Chondrocyte (in vitro differentiated cells): ENCODE measurements at regions not wholly inside any gene's neighbourhood (a gene's known extent, or its start where the extent isn't known, plus 50 kb on each side); places are given as distances from the start of the nearest gene placed in this dataset.

Source experiments
- DNase-seq: peaks from one replicate; pipeline ENCODE4 v3.0.0; 2021; ENCODE audit warnings: mixed read lengths, low spot score
- H3K27ac Mint-ChIP-seq: one replicate; pipeline ENCODE4 v1.8.0; 2021; ENCODE audit warnings: mild to moderate bottlenecking, moderate library complexity, mixed read lengths; ENCODE audit not compliant: unreplicated experiment
- H3K27me3 Mint-ChIP-seq: 2 replicates; pipeline ENCODE4 v1.8.0; 2021; ENCODE audit warnings: low read depth, mixed read lengths
- H3K36me3 Mint-ChIP-seq: 2 replicates; pipeline ENCODE4 v1.8.0; 2021; ENCODE audit warnings: low read depth, mixed read lengths
- H3K4me1 Mint-ChIP-seq: 2 replicates; pipeline ENCODE4 v1.8.0; 2021; ENCODE audit warnings: low read depth, mild to moderate bottlenecking, mixed read lengths
- H3K4me3 Mint-ChIP-seq: one replicate; pipeline ENCODE4 v1.8.0; 2021; ENCODE audit warnings: mild to moderate bottlenecking, moderate library complexity, mixed read lengths; ENCODE audit not compliant: unreplicated experiment
- H3K9me3 Mint-ChIP-seq: 2 replicates; pipeline ENCODE4 v1.8.0; 2021; ENCODE audit warnings: low read depth, mixed read lengths
- TF ChIP-seq, protein P1 (sequence below): fragments of 200-600 bp; sonication (generic); IDR thresholded peaks from 2 replicates; pipeline ENCODE4 v1.5.0; 2021; ENCODE audit warnings: antibody characterized with exemption, mild to moderate bottlenecking, moderate library complexity

DNA sequence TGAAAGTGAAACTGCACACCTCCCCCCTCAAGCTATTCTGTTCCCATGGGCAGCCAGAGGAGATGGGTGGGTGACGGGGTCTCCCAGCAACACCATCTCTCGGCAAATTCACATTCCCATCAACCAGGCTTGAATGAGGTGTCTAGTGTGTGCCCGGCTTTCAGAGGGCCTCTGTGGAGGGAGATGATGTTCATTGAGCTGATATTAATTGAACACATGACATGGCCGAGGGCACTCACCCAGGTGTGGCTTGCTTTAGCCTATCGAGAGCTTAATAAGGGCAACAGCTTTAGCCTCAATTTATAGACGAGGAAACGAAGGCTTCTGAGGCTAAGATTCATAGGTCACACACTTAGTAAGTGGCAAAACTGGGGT, 288.0 kb downstream of the UACA start:
- TF ChIP-seq, protein P1, sequence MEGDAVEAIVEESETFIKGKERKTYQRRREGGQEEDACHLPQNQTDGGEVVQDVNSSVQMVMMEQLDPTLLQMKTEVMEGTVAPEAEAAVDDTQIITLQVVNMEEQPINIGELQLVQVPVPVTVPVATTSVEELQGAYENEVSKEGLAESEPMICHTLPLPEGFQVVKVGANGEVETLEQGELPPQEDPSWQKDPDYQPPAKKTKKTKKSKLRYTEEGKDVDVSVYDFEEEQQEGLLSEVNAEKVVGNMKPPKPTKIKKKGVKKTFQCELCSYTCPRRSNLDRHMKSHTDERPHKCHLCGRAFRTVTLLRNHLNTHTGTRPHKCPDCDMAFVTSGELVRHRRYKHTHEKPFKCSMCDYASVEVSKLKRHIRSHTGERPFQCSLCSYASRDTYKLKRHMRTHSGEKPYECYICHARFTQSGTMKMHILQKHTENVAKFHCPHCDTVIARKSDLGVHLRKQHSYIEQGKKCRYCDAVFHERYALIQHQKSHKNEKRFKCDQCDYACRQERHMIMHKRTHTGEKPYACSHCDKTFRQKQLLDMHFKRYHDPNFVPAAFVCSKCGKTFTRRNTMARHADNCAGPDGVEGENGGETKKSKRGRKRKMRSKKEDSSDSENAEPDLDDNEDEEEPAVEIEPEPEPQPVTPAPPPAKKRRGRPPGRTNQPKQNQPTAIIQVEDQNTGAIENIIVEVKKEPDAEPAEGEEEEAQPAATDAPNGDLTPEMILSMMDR = no peak
- H3K27me3 Mint-ChIP-seq = peaks cover 33% of the 10 kb centered on the region
- DNase-seq = no peak
- peaks cover 24% of the 10 kb centered on the region for H3K4me1 Mint-ChIP-seq
- peak overlapping the region; percentile 95 for H3K27ac Mint-ChIP-seq
- H3K36me3 Mint-ChIP-seq = peaks cover 1% of the 10 kb centered on the region
- no peaks in the 10 kb centered on the region for H3K9me3 Mint-ChIP-seq
- peak overlapping the region; percentile 59 for H3K4me3 Mint-ChIP-seq

DNA sequence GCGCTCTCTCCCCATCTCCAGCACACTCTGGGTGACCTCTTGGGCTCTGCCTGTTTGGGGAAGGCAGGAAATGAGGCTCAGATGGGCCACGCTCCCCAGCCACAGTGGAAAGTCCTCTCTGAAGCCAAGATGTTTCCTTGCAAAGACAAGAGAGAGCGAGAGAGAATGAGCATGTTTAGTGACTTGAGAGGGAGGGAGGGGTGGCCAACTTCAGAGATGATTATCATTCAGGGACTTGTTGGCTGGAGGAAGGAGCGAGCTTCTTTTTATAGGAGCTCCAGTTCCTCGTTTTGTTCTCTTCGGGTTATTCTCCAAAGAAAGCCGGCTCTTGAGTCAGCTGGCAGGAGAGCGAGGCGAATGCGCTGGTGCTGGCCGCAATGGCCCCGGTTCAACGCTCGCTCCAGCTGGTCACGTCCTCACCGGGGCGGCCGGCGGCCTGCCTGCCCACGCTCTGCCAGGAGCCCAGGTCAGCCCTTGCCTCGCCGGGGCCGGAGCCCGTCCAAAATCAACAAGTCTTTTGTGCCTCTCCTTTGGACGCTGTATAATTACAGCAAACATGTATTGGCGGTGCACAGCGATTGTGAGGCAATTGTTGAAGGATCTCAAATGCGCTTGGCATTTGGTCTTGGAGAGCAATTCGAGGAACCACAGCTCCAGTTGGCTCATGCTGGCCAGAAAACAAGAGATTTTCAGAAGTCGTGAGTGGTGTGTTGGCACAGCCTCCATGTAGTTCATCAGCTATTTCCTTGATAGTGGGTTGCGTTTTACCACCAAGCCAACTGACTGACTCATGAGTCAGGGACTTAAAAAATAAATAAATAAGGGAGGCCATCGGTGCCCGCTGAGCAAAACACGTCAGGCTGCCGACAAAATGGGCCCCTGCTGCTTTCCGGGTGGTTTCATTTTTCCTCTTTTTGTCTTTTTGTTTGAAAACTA, 288.6 kb downstream of the UACA start:
- Mint-ChIP-seq H3K4me3 (peak overlapping the region; percentile 59), H3K27me3 (peaks cover 31% of the 10 kb centered on the region), H3K27ac (peak overlapping the region; percentile 95), H3K4me1 (peaks cover 24% of the 10 kb centered on the region), H3K9me3 (no peaks in the 10 kb centered on the region), H3K36me3 (peaks cover 1% of the 10 kb centered on the region)
- TF ChIP-seq, protein P1 = no peak
- DNase-seq = peak; percentile 78

DNA sequence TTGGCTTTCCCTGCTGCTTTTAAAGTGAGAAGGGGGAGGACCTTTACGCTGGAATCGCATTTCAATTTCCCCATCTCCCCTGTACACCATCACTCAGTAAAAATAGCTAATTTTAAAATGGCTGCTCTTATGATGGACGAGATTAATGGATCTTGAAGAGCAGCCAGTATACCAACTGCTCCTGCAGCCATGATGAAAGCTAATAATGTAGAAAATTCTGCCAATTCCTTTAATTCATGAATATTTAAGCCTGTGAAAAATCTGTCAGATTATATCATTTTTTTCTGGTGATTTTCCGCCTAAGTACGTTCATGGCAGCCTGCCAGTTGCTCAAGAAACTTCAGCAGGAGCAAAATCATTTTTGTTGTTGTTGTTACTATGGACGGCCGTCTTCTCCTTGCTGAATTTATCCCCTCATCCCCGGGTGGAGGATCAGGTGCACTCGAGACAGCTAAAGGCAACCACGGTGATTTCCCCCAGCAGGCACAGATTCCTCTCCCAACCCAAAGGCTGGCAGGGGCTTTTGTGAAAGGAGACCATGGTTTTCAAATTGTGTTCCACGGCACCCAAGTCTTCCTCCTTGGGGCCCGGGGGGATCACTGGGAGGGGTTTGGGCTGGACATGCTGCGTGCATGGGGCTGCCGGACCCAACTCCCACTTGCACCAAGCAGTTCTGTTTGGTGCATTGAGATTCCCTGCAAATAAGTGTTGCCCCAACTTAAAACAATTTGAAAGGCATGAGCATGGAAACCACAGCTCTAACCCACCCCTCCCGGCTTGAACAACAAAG, 289.6 kb downstream of the UACA start:
- no peak overlapping the region for H3K27ac Mint-ChIP-seq
- peaks cover 38% of the 10 kb centered on the region for H3K27me3 Mint-ChIP-seq
- peaks cover 24% of the 10 kb centered on the region for H3K4me1 Mint-ChIP-seq
- peak; percentile 51 for DNase-seq
- H3K36me3 Mint-ChIP-seq = peaks cover 1% of the 10 kb centered on the region
- TF ChIP-seq, protein P1 = no peak
- no peaks in the 10 kb centered on the region for H3K9me3 Mint-ChIP-seq
- H3K4me3 Mint-ChIP-seq = no peak overlapping the region

DNA sequence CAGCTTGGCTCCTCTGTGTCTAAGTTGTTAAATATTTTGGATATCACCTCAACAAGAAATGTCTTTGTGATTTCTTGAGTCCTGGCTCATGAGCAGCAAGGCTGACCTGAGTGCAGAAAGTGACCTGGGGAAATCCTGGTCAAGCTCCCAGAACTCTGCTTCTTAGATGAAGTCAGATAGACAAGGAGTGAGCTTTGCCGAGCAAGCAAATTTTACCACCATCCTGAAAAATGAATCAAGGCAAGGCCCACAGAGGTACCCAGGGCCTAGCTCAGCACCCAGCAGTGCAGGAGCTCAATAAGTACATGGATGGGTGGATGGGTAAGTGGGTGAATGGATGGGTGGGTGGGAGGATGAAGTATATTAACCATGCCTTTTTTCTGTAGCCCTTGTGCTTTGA, 291.8 kb downstream of the UACA start:
- no peaks in the 10 kb centered on the region for H3K9me3 Mint-ChIP-seq
- TF ChIP-seq, protein P1 = no peak
- peaks cover 1% of the 10 kb centered on the region for H3K36me3 Mint-ChIP-seq
- H3K27me3 Mint-ChIP-seq = peaks cover 47% of the 10 kb centered on the region
- DNase-seq = no peak
- H3K4me3 Mint-ChIP-seq = no peak overlapping the region
- peaks cover 24% of the 10 kb centered on the region for H3K4me1 Mint-ChIP-seq
- H3K27ac Mint-ChIP-seq = no peak overlapping the region

DNA sequence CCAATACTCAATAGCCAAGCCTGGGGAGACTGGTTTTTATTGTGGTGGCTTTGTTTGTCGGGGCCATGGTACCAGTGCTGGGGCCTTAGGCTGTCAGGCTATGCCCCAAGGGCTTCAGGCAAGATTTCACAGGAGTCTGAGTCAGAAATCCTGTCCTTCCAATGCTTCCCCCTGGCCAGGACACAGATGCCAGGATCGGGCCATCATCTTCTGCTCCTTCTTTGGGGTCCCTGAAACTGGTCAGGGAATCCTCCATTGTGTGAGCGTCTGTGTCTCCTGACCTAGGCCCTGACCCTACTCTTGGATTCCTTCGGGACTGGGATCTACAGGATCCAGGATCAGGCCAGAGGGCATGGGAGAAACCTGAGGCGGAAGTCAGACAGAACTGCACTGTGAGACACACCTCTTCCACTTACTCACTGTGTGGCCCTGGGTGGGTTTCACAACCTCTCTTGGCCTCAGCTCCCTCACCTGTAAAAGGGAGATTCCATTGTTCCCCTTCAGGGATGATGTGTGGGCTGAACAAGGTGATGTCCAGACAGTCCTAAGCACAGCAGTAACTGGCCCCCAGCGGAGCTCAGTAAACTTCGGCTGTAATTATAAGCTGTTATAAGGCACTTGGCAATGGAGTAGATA, 292.7 kb downstream of the UACA start:
- Mint-ChIP-seq H3K4me3 (no peak overlapping the region), H3K27ac (no peak overlapping the region), H3K4me1 (peaks cover 20% of the 10 kb centered on the region), H3K9me3 (no peaks in the 10 kb centered on the region), H3K27me3 (peaks cover 45% of the 10 kb centered on the region), H3K36me3 (no peaks in the 10 kb centered on the region)
- TF ChIP-seq, protein P1 = no peak
- peak; percentile 52 for DNase-seq
